GM23248 (cell line): ENCODE measurements at regions not wholly inside any gene's neighbourhood (a gene's known extent, or its start where the extent isn't known, plus 50 kb on each side); places are given as distances from the start of the nearest gene placed in this dataset.

Source experiments
- EZH2 ChIP-seq: fragments of 200-600 bp; sonication (generic); IDR thresholded peaks from 2 replicates; pipeline ENCODE4 v1.6.1; 2018; ENCODE audit warnings: antibody characterized with exemption, mild to moderate bottlenecking; ENCODE audit not compliant: insufficient read depth, poor library complexity, severe bottlenecking
- EZH2phosphoT487 ChIP-seq: fragments of 200-600 bp; sonication (generic); IDR thresholded peaks from 2 replicates; pipeline ENCODE4 v1.6.1; 2018; ENCODE audit warnings: antibody characterized with exemption, moderate library complexity, mild to moderate bottlenecking, low read depth; ENCODE audit not compliant: insufficient read depth

DNA sequence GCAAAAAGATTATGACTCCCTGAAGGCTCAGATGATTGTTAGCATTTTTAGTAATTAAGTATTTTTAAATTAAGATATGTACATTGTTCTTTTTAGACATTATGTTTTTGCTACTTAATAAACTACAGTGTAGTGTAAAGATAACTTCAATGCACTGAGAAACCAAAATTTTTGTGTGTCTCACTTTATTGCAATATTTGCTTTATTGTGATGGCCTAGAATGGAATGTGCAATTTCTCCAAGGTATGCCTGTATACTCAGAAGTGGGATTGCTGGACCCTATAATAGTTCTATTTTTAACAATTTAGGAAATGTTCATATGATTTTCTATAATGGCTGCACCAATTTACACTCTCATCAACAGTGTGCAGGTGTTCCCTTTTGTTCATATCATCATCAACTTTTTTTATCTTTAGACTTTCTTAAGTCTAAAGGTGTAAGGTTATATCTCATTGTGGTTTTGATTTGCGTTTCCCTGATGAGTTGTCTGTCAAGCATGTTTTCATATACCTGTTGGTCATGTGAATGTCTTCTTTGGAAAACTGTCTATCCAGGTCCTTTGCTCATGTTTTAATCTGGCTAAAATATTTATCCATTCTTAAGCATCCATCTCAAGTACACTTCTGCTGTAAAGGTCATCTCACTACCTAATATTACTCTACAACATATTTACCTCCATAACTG lies 1323.5 kb upstream of the LRRTM3 start:
- no peak for TF ChIP-seq EZH2
- no peak for TF ChIP-seq EZH2phosphoT487
